Lower leg skin (tissue), 4 donors: ENCODE measurements at regions not wholly inside any gene's neighbourhood (a gene's known extent, or its start where the extent isn't known, plus 50 kb on each side); places are given as distances from the start of the nearest gene placed in this dataset.
A peak's percentile ranks its signal among the peaks of the same experiment; 100 is the strongest.

Experiments used
- DNase-seq, 2 donors: peaks; one replicate each; pipeline ENCODE4 v3.0.0-alpha.2; 2019; ENCODE audit warnings: low spot score in 2 of 2
- H3K4me3 ChIP-seq: fragments of 200-600 bp; sonication (generic); 2 replicates; pipeline ENCODE4 v1.5.1; 2017; ENCODE audit warnings: mild to moderate bottlenecking, low read depth; ENCODE audit not compliant: poor library complexity, severe bottlenecking
- CTCF ChIP-seq, 3 donors: fragments of 450-650 bp; IDR thresholded peaks; one replicate each; pipeline ENCODE4 v1.5.1; 2016; ENCODE audit warnings: antibody characterized with exemption in 3 of 3, mild to moderate bottlenecking in 3 of 3, moderate library complexity in 2 of 3
- POLR2A ChIP-seq, 2 donors: fragments of 450-650 bp; IDR thresholded peaks; one replicate each; pipeline ENCODE4 v1.6.1; 2016 to 2017; ENCODE audit warnings: antibody characterized with exemption in 2 of 2, mild to moderate bottlenecking in 1 of 2, moderate library complexity in 1 of 2
- WGBS, 2 donors: methylation state at CpG; one replicate each; pipeline ENCODE4 v1.1.5; 2018; 5-methylcytosine and 5-hydroxymethylcytosine counted together
- intact Hi-C: fragments of 100-400 bp; cut with DNase I; formaldehyde crosslinking; loops from one replicate; pipeline ENCODE4 v1.15.0; 2023; ENCODE audit warnings: low total_unique reads

DNA sequence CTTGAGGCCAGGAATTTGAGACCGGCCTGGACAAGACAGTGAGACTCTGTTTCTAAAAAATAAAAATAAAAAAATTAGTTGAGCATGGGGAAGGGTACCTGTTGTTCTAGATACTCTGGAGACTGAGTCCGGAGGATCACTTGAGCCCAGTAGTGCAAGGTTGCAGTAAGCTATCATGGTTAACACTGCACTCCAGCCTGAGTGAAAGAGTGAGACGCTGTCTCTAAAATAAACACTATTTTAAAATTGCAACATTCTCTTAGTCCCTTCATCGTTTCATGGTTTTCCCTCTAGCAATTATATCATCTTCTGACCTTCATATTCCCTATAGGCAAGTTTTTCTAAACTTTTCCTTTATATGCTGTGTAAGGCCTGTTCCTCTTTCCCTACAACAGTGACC is 248.5 kb downstream of the VAPA start:
- peak in 1 of 2 donors; percentile 9 for DNase-seq
- intact Hi-C loops = no loop called here
- 76 to 81% methylated on average over 4 of the region's 4 CpGs for WGBS, 2 donors
- H3K4me3 ChIP-seq = no peak overlapping the region
- TF ChIP-seq POLR2A (IDR thresholded peaks at IDR 0.05) (no peak), CTCF (IDR thresholded peaks at IDR 0.05) (no peak)

DNA sequence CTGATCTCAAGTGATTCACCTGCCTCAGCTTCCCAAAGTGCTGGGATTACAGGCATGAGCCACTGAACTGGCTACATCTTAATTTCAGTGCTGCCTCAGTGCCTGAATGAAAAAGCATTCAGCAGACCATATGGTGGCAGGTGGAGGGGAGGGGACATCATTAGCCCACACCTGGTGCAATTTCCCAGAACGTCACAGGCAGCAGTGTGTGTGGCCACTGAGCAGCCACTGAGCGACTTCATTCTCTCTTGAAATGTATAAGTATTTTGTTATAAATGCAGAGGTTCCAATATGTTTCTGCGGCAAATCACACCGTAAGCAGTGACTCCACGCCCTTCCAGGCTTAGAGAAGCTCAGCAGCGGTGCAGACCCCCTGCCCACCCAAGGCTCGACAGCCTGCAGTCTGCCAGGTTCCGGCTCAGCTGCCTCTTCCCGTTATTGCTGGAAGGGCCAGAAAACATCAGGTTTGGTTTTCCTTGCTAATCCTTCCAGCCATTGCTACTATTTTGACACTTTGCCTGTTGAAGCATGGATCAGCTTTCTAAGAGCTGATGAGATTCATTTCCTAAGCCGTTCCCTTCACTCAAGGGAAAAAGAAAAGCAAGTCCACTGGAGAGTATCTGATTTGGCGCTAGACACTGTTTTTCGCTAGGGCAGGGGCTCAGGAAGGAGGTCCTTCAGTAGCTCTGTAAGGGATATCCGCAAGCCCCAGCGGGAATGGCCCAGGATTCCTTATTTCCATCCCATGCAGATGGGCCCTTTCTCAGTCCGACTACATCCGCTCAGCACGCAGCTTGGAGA is 250.7 kb downstream of the VAPA start:
- intact Hi-C loops = no loop called here
- no peak overlapping the region for H3K4me3 ChIP-seq
- peak in 1 of 2 donors; percentile 61 for DNase-seq
- TF ChIP-seq CTCF (IDR thresholded peaks at IDR 0.05) (no peak), POLR2A (IDR thresholded peaks at IDR 0.05) (no peak)
- 88 to 92% methylated on average over 17 of the region's 17 CpGs for WGBS, 2 donors

DNA sequence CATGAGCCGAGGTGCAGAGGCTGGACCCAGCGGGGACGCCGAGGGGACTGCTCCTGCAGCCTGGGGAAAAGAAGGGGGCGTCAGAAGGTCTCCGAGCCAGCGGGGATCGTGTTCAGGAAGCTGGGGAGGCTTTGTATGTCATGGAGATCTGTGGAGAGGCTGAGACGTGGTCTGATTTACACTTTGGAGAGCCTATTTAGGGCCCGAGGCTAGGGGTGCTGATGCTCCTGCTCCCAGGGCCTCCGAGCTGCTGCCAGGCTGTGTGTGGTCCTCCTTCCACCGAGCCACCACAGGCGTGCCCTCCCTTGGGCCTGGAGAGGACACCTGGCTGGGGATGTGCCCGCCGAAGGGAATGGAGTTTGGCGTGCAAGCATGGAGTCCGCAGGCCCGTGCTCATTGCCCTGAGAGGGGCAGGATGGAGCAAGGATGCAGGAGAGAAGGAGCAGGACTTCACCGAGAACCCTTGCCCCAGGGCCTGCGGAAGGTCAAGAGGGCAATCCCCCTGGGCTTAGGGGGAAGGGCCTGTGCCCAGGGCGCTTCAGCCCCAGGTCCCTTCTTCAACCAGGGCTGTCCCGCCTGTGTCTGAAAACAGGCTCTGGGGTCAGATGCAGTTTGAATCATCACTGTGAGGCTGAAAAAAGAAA is 252.5 kb downstream of the VAPA start:
- no peak for TF ChIP-seq CTCF (IDR thresholded peaks at IDR 0.05)
- no peak for TF ChIP-seq POLR2A (IDR thresholded peaks at IDR 0.05)
- intact Hi-C loops = no loop called here
- 92 to 95% methylated on average over 22 of the region's 22 CpGs for WGBS, 2 donors
- H3K4me3 ChIP-seq = no peak overlapping the region
- peak in 1 of 2 donors; percentile 76 for DNase-seq

DNA sequence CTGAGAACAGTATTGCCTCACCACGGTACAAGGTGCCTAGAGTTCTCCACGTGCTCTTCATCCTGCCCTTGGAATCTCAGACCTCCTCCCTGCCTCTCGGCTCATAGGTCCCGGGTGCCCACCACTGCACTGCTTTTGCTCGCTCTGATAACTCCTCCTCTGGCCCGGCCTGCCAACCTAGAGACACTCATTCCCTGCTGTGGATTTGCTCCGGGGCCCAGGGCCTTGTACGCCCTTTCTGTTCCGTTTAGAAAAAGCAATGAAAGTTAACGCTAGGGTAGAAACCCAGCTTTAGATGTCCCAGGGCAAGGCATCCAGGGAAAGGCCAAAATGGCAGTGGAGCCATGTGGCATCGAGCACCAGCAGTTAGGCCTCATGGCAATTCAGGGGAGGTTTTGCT is 253.9 kb downstream of the VAPA start:
- 89 to 94% methylated on average over 11 of the region's 11 CpGs for WGBS, 2 donors
- peak in 1 of 2 donors; percentile 80 for DNase-seq
- TF ChIP-seq CTCF (IDR thresholded peaks at IDR 0.05) = no peak
- TF ChIP-seq POLR2A (IDR thresholded peaks at IDR 0.05) = no peak
- no peak overlapping the region for H3K4me3 ChIP-seq
- intact Hi-C loops = no loop called here

- peak in 1 of 2 donors; percentile 31 for DNase-seq
- WGBS, 2 donors = 80 to 88% methylated on average over 9 of the region's 9 CpGs
- no peak for TF ChIP-seq CTCF (IDR thresholded peaks at IDR 0.05)
- no peak for TF ChIP-seq POLR2A (IDR thresholded peaks at IDR 0.05)
- intact Hi-C loops = no loop called here
- H3K4me3 ChIP-seq = no peak overlapping the region
Observed at GRCh38 chr18:10168477-10168876, 254.7 kb downstream of the VAPA start.
